Peyer's patch (tissue), 4 donors: ENCODE measurements at regions not wholly inside any gene's neighbourhood (a gene's known extent, or its start where the extent isn't known, plus 50 kb on each side); places are given as distances from the start of the nearest gene placed in this dataset.

ENCODE experiments used
- DNase-seq, 3 donors: peaks; one replicate each; pipeline ENCODE4 v3.0.0-alpha.2; 2017 to 2019
- H3K27ac ChIP-seq, 4 donors: fragments of 200-600 bp; sonication (generic); one replicate each; pipeline ENCODE4 v1.5.1; 2016 to 2019
- H3K27me3 ChIP-seq, 2 donors: fragments of 200-600 bp; sonication (generic); one replicate each; pipeline ENCODE4 v1.5.1; 2019
- H3K36me3 ChIP-seq, 3 donors: fragments of 200-600 bp; sonication (generic); one replicate each; pipeline ENCODE4 v1.5.1; 2016 to 2019
- H3K4me1 ChIP-seq, 4 donors: fragments of 200-600 bp; sonication (generic); one replicate each; pipeline ENCODE4 v1.5.1; 2016 to 2019
- H3K4me3 ChIP-seq, 4 donors: fragments of 200-600 bp; sonication (generic); 1 replicate in 3 of 4; 2 replicates in 1 of 4; pipeline ENCODE4 v1.5.1; 2016 to 2019; ENCODE audit warnings: mild to moderate bottlenecking in 1 of 4
- H3K9me3 ChIP-seq, 4 donors: fragments of 200-600 bp; sonication (generic); one replicate each; pipeline ENCODE4 v1.5.1; 2016 to 2019; ENCODE audit warnings: mild to moderate bottlenecking in 1 of 4
- POLR2A ChIP-seq, 2 donors: fragments of 450-650 bp; IDR thresholded peaks; one replicate each; pipeline ENCODE4 v1.5.1; 2017; ENCODE audit warnings: antibody characterized with exemption in 2 of 2, mild to moderate bottlenecking in 2 of 2, moderate library complexity in 2 of 2
- TF ChIP-seq, protein P1 (sequence below), 6 experiments: fragments of 450-650 bp in 4 of 6; fragments of 200-600 bp in 2 of 6; sonication (generic) in 1 of 6; IDR thresholded peaks; one replicate each; pipeline ENCODE4 v1.5.1; 2017 to 2019; ENCODE audit warnings: antibody characterized with exemption in 6 of 6, mild to moderate bottlenecking in 3 of 6, moderate library complexity in 1 of 6

DNA sequence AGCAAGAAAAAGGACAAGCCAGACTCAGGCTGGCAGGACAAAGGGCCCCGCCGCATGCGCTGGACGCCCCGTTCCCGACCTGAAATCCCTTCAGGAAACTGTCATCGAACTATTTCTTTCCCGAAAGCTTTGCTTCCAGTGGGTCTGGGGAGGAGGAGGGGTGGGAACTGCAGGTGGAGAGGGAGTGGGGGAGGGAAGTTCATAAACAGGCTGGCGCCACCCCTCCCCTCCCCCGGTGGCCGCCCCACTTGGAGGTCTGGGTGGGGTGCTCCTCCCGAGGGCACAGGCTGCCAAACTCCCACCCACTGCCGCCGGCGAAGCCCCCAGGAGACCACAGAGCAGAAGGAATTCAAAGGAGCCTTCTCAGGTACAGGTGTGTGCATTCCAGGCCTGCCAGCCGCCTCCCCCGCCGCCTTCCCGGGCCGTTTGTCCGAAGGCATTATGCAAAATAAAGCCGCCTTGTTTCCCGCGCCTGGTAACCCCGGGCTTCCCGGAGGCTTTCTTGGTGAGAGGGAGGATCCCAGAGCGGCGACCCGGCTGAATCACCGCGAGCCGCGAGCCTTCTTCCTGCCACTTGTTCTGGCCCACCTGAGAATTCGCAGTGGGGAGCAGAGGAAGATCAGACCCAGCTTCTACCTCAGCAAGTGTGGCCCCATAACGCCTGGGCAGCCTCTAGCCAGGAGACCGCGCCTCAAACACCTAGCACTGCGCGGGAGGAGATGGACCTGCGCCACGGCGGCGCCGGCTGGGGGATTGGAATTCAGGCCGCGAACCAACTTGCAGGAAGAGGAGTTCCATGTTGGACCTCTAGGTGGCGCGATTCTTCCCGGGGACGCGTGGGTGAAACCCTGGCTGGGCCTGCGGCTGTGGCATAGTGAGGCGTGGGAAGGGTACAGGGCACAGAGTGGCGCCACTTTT is 101.9 kb downstream of the FOXI3 start:
- Histone ChIP-seq H3K9me3 (no peaks in the 10 kb centered on the region), H3K27ac (no peak overlapping the region), H3K27me3 (peaks cover 0 to 5% of the 10 kb centered on the region in 2 donors), H3K4me1 (peaks cover 0 to 7% (median 3%) of the 10 kb centered on the region in 4 donors), H3K4me3 (peak overlapping the region in 3 of 4 donors; percentile 29 to 52 (median 30)), H3K36me3 (no peaks in the 10 kb centered on the region)
- TF ChIP-seq, protein P1, sequence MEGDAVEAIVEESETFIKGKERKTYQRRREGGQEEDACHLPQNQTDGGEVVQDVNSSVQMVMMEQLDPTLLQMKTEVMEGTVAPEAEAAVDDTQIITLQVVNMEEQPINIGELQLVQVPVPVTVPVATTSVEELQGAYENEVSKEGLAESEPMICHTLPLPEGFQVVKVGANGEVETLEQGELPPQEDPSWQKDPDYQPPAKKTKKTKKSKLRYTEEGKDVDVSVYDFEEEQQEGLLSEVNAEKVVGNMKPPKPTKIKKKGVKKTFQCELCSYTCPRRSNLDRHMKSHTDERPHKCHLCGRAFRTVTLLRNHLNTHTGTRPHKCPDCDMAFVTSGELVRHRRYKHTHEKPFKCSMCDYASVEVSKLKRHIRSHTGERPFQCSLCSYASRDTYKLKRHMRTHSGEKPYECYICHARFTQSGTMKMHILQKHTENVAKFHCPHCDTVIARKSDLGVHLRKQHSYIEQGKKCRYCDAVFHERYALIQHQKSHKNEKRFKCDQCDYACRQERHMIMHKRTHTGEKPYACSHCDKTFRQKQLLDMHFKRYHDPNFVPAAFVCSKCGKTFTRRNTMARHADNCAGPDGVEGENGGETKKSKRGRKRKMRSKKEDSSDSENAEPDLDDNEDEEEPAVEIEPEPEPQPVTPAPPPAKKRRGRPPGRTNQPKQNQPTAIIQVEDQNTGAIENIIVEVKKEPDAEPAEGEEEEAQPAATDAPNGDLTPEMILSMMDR (IDR thresholded peaks at IDR 0.05) = peak in 5 of 6 experiments; percentile 31 to 58 (median 51)
- no peak for TF ChIP-seq POLR2A (IDR thresholded peaks at IDR 0.05)
- DNase-seq = peak; percentile 44 to 80 (median 56)

DNA sequence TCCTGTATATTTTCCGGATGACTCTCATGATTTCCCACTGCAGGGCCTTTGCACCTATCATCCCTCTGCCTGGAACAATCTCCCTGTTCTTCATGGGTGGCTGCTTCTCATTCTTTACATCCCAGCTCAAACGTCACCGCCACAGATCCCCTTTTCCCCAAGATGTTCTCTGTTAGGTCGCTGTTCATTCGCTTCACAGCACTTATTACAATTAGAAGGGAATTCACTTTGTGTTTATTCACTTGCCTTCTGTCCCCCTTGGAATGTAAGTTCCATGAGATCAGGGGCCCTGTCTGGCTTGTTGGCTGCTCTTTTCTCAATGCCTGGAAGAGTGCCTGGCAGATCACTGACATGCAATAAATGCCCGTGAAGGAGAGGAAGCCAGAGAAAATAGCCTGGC is 106.7 kb downstream of the FOXI3 start:
- peaks cover 0 to 7% (median 3%) of the 10 kb centered on the region in 4 donors for H3K4me1 ChIP-seq
- no peaks in the 10 kb centered on the region for H3K9me3 ChIP-seq
- TF ChIP-seq, protein P1 (IDR thresholded peaks at IDR 0.05) = no peak
- no peak for TF ChIP-seq POLR2A (IDR thresholded peaks at IDR 0.05)
- H3K27ac ChIP-seq = no peak overlapping the region
- no peak for DNase-seq
- H3K27me3 ChIP-seq = peaks cover 0 to 5% of the 10 kb centered on the region in 2 donors
- H3K36me3 ChIP-seq = no peaks in the 10 kb centered on the region
- H3K4me3 ChIP-seq = no peak overlapping the region

DNA sequence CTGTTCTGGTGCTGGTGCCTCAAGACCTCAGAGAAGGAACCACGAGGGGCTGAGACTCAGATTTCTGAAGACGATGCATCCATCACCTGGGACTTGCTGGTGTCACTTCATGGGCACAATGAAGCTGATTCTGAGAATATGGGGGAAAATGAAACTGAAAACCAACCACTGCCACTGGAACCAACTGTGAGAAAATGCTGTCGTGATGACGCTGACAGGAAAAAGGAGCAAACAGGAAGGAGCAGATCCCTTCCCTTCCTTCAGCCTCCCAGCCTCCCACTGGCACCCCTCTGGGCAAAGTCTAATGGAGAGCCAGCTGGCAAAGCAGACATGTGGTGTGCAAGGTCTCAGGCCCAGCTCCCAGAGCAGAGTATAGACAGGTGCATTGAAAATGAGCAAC is 109.7 kb downstream of the FOXI3 start:
- H3K4me1 ChIP-seq = no peaks in the 10 kb centered on the region
- no peaks in the 10 kb centered on the region for H3K27me3 ChIP-seq
- H3K27ac ChIP-seq = no peak overlapping the region
- no peaks in the 10 kb centered on the region for H3K36me3 ChIP-seq
- H3K9me3 ChIP-seq = no peaks in the 10 kb centered on the region
- TF ChIP-seq, protein P1 (IDR thresholded peaks at IDR 0.05) = no peak
- no peak for TF ChIP-seq POLR2A (IDR thresholded peaks at IDR 0.05)
- no peak for DNase-seq
- H3K4me3 ChIP-seq = no peak overlapping the region

DNA sequence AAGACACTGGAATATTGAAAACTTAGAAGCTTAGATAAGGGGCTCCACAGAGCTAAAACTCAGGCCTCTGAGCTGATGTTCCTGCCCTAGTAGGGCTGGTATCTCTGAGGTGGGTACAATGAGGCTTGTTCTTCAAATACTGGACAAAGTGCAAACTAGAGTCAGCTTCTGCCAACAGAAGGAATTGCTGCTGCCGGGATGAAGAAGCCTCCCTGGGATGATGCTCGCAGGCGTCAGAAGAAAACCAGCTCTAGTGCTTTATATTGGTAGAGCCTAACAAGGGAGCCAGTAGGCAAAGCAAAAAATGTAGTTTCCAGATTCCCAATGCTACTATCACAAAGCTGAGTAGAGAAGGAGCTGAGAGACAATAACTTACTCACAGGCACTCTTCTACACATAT is 118.1 kb downstream of the FOXI3 start:
- no peak for TF ChIP-seq POLR2A (IDR thresholded peaks at IDR 0.05)
- TF ChIP-seq, protein P1 (IDR thresholded peaks at IDR 0.05) = no peak
- Histone ChIP-seq H3K9me3 (no peaks in the 10 kb centered on the region), H3K4me1 (no peaks in the 10 kb centered on the region), H3K36me3 (no peaks in the 10 kb centered on the region), H3K4me3 (no peak overlapping the region), H3K27ac (no peak overlapping the region), H3K27me3 (no peaks in the 10 kb centered on the region)
- DNase-seq = no peak

DNA sequence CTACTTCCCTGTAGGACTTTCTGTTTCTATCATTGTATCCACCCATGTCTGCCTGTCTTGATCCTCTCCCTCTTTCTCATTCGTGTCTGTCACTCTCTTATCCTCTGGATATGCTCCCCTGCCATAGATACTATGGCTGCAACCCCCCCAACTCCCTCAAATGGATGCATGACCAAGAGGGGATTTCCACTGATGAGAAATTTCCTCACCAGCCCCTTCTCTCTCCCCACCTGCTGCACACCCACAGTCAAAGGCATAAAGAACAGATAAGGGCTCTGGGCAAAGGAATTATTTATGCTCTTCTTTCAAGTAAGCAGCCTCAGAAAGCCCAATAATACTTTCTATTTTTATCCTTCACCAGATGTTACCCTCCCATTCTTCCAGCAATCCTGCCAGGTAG is 121.3 kb downstream of the FOXI3 start:
- Histone ChIP-seq H3K4me3 (no peak overlapping the region), H3K27ac (no peak overlapping the region), H3K27me3 (no peaks in the 10 kb centered on the region), H3K4me1 (no peaks in the 10 kb centered on the region), H3K36me3 (no peaks in the 10 kb centered on the region), H3K9me3 (no peaks in the 10 kb centered on the region)
- TF ChIP-seq POLR2A (IDR thresholded peaks at IDR 0.05) = no peak
- TF ChIP-seq, protein P1 (IDR thresholded peaks at IDR 0.05) = no peak
- no peak for DNase-seq
